ENCODE measurements at regions not wholly inside any gene's neighbourhood (a gene's known extent, or its start where the extent isn't known, plus 50 kb on each side); places are given as distances from the start of the nearest gene placed in this dataset.

- H3K9me3 Mint-ChIP-seq (ENCODE audit: unreplicated experiment) = no peaks in the 10 kb centered on the region
- DNase-seq (ENCODE audit: extremely low spot score, unreplicated experiment) = no peak
- no peak for TF ChIP-seq CTCF (IDR thresholded peaks at IDR 0.05)
- no peaks in the 10 kb centered on the region for H3K4me1 Mint-ChIP-seq (ENCODE audit: unreplicated experiment)
- H3K4me3 Mint-ChIP-seq (ENCODE audit: unreplicated experiment) = no peak overlapping the region
- H3K36me3 Mint-ChIP-seq (ENCODE audit: unreplicated experiment) = no peaks in the 10 kb centered on the region
- no peaks in the 10 kb centered on the region for H3K27me3 Mint-ChIP-seq (ENCODE audit: unreplicated experiment)
- no peak overlapping the region for H3K27ac Mint-ChIP-seq (ENCODE audit: unreplicated experiment)
These were observed 61.0 kb upstream of the AGBL1 start for GRCh38 chr15:86018679-86019078.

- TF ChIP-seq CTCF (IDR thresholded peaks at IDR 0.05) = no peak
- Mint-ChIP-seq H3K4me3 (ENCODE audit: unreplicated experiment) (no peak overlapping the region), H3K27ac (ENCODE audit: unreplicated experiment) (no peak overlapping the region), H3K36me3 (ENCODE audit: unreplicated experiment) (no peaks in the 10 kb centered on the region), H3K27me3 (ENCODE audit: unreplicated experiment) (no peaks in the 10 kb centered on the region), H3K4me1 (ENCODE audit: unreplicated experiment) (no peaks in the 10 kb centered on the region), H3K9me3 (ENCODE audit: unreplicated experiment) (no peaks in the 10 kb centered on the region)
- no peak for DNase-seq (ENCODE audit: extremely low spot score, unreplicated experiment)
These were observed 58.1 kb upstream of the AGBL1 start for GRCh38 chr15:86021281-86022264.

- DNase-seq (ENCODE audit: extremely low spot score, unreplicated experiment) = no peak
- Mint-ChIP-seq H3K4me1 (ENCODE audit: unreplicated experiment) (no peaks in the 10 kb centered on the region), H3K27ac (ENCODE audit: unreplicated experiment) (no peak overlapping the region), H3K9me3 (ENCODE audit: unreplicated experiment) (no peaks in the 10 kb centered on the region), H3K36me3 (ENCODE audit: unreplicated experiment) (no peaks in the 10 kb centered on the region), H3K4me3 (ENCODE audit: unreplicated experiment) (no peak overlapping the region), H3K27me3 (ENCODE audit: unreplicated experiment) (no peaks in the 10 kb centered on the region)
- TF ChIP-seq CTCF (IDR thresholded peaks at IDR 0.05) = no peak
These were observed 50.7 kb upstream of the AGBL1 start for GRCh38 chr15:86028961-86029360.

All from osteocyte (in vitro differentiated cells).